MM.1S (cell line): ENCODE measurements at regions not wholly inside any gene's neighbourhood (a gene's known extent, or its start where the extent isn't known, plus 50 kb on each side); places are given as distances from the start of the nearest gene placed in this dataset.

Source experiments
- CTCF ChIP-seq: fragments of 300-600 bp; sonication (generic); IDR thresholded peaks from 2 replicates; pipeline ENCODE4 v1.5.1; 2016; ENCODE audit warnings: antibody characterized with exemption, low read length, mixed read lengths
- EZH2 ChIP-seq: fragments of 300-600 bp; sonication (generic); optimal IDR thresholded peaks from 2 replicates; pipeline ENCODE3; 2017; ENCODE audit warnings: low read depth, mild to moderate bottlenecking, antibody characterized with exemption, low read length, mixed read lengths

GRCh38 chr10:133035952-133036351 is 51.8 kb upstream of the ADGRA1 start:
- no peak for TF ChIP-seq CTCF
- no peak for TF ChIP-seq EZH2
